Thyroid gland (tissue), 4 donors: ENCODE measurements at regions not wholly inside any gene's neighbourhood (a gene's known extent, or its start where the extent isn't known, plus 50 kb on each side); places are given as distances from the start of the nearest gene placed in this dataset.

Source experiments
- POLR2A ChIP-seq, 2 donors: fragments of 450-650 bp; IDR thresholded peaks; one replicate each; pipeline ENCODE4 v1.6.1; 2017; ENCODE audit warnings: antibody characterized with exemption in 2 of 2, mild to moderate bottlenecking in 2 of 2, moderate library complexity in 1 of 2
- TF ChIP-seq, protein P1 (sequence below), 6 experiments: fragments of 200-600 bp in 3 of 6; fragments of 450-650 bp in 3 of 6; sonication (generic) in 3 of 6; IDR thresholded peaks; one replicate each; pipeline ENCODE4 v1.5.1; 2016 to 2019; ENCODE audit warnings: antibody characterized with exemption in 6 of 6, mild to moderate bottlenecking in 2 of 6, inconsistent platforms in 1 of 6, moderate library complexity in 1 of 6

DNA sequence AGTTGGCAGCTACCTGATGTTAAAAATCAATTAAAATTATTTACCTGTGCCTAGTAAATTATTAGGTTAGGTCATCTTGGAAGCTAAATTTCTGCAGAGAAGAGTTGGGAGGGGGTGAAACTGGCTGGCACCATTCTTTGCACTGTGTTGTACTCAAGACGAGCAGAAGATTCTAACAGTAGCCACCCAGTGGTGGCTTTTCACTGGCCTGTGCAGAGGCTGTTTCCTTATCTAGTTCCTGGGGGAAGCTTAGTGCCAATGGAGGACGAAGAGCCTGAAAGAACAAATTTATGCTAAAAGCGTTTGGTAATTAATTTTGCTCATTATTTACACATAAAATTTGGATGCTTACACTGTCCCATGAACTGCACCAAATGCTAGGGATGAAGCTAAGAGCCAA is 595.3 kb downstream of the XPNPEP1 start:
- no peak for TF ChIP-seq POLR2A (IDR thresholded peaks at IDR 0.05)
- TF ChIP-seq, protein P1, sequence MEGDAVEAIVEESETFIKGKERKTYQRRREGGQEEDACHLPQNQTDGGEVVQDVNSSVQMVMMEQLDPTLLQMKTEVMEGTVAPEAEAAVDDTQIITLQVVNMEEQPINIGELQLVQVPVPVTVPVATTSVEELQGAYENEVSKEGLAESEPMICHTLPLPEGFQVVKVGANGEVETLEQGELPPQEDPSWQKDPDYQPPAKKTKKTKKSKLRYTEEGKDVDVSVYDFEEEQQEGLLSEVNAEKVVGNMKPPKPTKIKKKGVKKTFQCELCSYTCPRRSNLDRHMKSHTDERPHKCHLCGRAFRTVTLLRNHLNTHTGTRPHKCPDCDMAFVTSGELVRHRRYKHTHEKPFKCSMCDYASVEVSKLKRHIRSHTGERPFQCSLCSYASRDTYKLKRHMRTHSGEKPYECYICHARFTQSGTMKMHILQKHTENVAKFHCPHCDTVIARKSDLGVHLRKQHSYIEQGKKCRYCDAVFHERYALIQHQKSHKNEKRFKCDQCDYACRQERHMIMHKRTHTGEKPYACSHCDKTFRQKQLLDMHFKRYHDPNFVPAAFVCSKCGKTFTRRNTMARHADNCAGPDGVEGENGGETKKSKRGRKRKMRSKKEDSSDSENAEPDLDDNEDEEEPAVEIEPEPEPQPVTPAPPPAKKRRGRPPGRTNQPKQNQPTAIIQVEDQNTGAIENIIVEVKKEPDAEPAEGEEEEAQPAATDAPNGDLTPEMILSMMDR (IDR thresholded peaks at IDR 0.05): no peak
